Central memory CD4-positive, alpha-beta T cell (primary cell): ENCODE measurements at regions not wholly inside any gene's neighbourhood (a gene's known extent, or its start where the extent isn't known, plus 50 kb on each side); places are given as distances from the start of the nearest gene placed in this dataset.
"Not testable (repeated sequence)": the region's sequence is repeated elsewhere in the genome, so short reads cannot be mapped to it uniquely, and the experiment has no call there.

ENCODE experiments used
- DNase-seq: peaks from one replicate; pipeline ENCODE4 v3.0.0; 2022

- DNase-seq, result not testable (repeated sequence)
Measured at GRCh38 chrX:67213686-67214085, 330.1 kb upstream of the AR start.

- no peak for DNase-seq
Measured at GRCh38 chrX:67207912-67208311, 335.9 kb upstream of the AR start.

GRCh38 chrX:67159437-67159836 is 384.4 kb upstream of the AR start:
- no peak for DNase-seq

- DNase-seq, result no peak
Measured at GRCh38 chrX:67114635-67115034, 429.2 kb upstream of the AR start.

- no peak for DNase-seq
Measured at GRCh38 chrX:67105758-67106116, 438.1 kb upstream of the AR start.

- no peak for DNase-seq
Measured at GRCh38 chrX:67104982-67105757, 438.7 kb upstream of the AR start.

- DNase-seq, result no peak
Measured at GRCh38 chrX:67100031-67100884, 443.6 kb upstream of the AR start.

GRCh38 chrX:67094061-67094460 is 449.8 kb upstream of the AR start:
- no peak for DNase-seq

- no peak for DNase-seq
Measured at GRCh38 chrX:67050760-67051159, 411.9 kb upstream of the EDA2R start.

GRCh38 chrX:67044866-67045265 is 406.0 kb upstream of the EDA2R start:
- DNase-seq, result no peak

- DNase-seq, result no peak
Measured at GRCh38 chrX:67044029-67044653, 405.3 kb upstream of the EDA2R start.

GRCh38 chrX:67004451-67004850 is 365.6 kb upstream of the EDA2R start:
- no peak for DNase-seq

- no peak for DNase-seq
Measured at GRCh38 chrX:66994729-66995128, 355.9 kb upstream of the EDA2R start.

- DNase-seq, result not testable (repeated sequence)
Measured at GRCh38 chrX:66992077-66992476, 353.2 kb upstream of the EDA2R start.

- DNase-seq, result no peak
Measured at GRCh38 chrX:66988331-66988730, 349.5 kb upstream of the EDA2R start.

GRCh38 chrX:66961665-66962064 is 322.8 kb upstream of the EDA2R start:
- DNase-seq, result no peak

- no peak for DNase-seq
Measured at GRCh38 chrX:66931713-66932112, 292.8 kb upstream of the EDA2R start.

GRCh38 chrX:66930516-66930915 is 291.6 kb upstream of the EDA2R start:
- not testable (repeated sequence) for DNase-seq

GRCh38 chrX:66920296-66920695 is 281.4 kb upstream of the EDA2R start:
- no peak for DNase-seq

- no peak for DNase-seq
Measured at GRCh38 chrX:66919280-66919832, 280.5 kb upstream of the EDA2R start.

- no peak for DNase-seq
Measured at GRCh38 chrX:66918511-66918910, 279.6 kb upstream of the EDA2R start.

GRCh38 chrX:66915893-66916292 is 277.0 kb upstream of the EDA2R start:
- no peak for DNase-seq

- no peak for DNase-seq
Measured at GRCh38 chrX:66914080-66914479, 275.2 kb upstream of the EDA2R start.
